Spleen (tissue), 7 donors: ENCODE measurements at regions not wholly inside any gene's neighbourhood (a gene's known extent, or its start where the extent isn't known, plus 50 kb on each side); places are given as distances from the start of the nearest gene placed in this dataset.

Source experiments
- POLR2A ChIP-seq, 3 donors: fragments of 450-650 bp; IDR thresholded peaks; one replicate each; pipeline ENCODE4 v1.5.1; 2017; ENCODE audit warnings: antibody characterized with exemption in 3 of 3, mild to moderate bottlenecking in 1 of 3
- TF ChIP-seq, protein P1 (sequence below), 11 experiments: fragments of 200-600 bp in 7 of 11; fragments of 450-650 bp in 4 of 11; sonication (generic) in 4 of 11; IDR thresholded peaks in 8 of 11; conservative IDR thresholded peaks in 3 of 11; 1 replicate in 7 of 11; 2 replicates in 4 of 11; pipeline versions ENCODE4 v1.4.0 to v1.8.0; 2016 to 2021; ENCODE audit warnings: antibody characterized with exemption in 11 of 11, inconsistent platforms in 4 of 11, mild to moderate bottlenecking in 1 of 11
- donor health status: DM: no; HTN: no; CAD: no; lungs with moderate emphysema.
- donor health status: DM: no; HTN: no; CAD: no.
- donor health status: DM: no; HTN: no; CAD: no.

DNA sequence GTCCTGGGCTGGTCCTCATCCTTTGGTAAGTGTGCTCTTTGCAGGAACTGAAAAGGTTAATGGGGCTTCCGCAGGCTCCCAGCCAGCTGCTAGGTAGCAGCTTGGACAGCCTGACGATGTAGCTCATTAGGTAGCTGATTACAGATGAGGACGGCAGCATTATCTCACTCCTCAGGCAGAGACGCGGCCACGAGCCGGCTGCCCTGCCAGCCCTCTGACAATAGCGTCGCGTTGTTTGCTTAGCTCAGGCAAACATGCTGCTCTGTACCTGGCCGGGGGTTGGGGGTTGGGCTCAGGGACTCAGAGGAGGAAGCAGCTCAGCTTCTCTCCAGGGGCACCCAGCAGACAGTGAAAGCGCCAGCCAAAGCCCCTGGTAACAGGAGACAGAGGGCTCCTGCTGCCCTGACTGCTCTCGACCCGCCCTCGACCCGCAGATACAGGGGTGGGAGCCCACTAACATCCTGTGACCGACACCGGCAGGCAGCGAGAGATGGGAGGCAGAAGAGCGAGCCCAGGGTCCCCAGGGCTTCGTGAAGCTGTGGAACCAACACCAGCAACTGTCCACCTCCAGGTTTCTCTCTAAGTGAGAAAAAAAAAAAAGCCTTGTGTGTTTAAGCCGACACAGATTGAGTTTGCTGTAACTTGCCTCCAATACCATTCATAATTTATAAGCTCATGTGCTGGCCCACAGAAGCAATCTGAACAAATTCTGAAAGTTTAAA is 53.4 kb upstream of the DLK1 start:
- no peak for TF ChIP-seq POLR2A (IDR thresholded peaks at IDR 0.05)
- TF ChIP-seq, protein P1, sequence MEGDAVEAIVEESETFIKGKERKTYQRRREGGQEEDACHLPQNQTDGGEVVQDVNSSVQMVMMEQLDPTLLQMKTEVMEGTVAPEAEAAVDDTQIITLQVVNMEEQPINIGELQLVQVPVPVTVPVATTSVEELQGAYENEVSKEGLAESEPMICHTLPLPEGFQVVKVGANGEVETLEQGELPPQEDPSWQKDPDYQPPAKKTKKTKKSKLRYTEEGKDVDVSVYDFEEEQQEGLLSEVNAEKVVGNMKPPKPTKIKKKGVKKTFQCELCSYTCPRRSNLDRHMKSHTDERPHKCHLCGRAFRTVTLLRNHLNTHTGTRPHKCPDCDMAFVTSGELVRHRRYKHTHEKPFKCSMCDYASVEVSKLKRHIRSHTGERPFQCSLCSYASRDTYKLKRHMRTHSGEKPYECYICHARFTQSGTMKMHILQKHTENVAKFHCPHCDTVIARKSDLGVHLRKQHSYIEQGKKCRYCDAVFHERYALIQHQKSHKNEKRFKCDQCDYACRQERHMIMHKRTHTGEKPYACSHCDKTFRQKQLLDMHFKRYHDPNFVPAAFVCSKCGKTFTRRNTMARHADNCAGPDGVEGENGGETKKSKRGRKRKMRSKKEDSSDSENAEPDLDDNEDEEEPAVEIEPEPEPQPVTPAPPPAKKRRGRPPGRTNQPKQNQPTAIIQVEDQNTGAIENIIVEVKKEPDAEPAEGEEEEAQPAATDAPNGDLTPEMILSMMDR (IDR thresholded peaks at IDR 0.05 in 8 of 11, conservative IDR thresholded peaks at IDR 0.05 in 3 of 11) = no peak
